Immature natural killer cell (primary cell): ENCODE measurements at regions not wholly inside any gene's neighbourhood (a gene's known extent, or its start where the extent isn't known, plus 50 kb on each side); places are given as distances from the start of the nearest gene placed in this dataset.

Experiments used
- DNase-seq, 3 donors: peaks; one replicate each; pipeline ENCODE4 v3.0.0; 2022; ENCODE audit warnings: mixed read lengths in 1 of 3
- H3K27ac Mint-ChIP-seq, 6 donors: one replicate each; pipeline ENCODE4 v1.8.0; 2020; ENCODE audit warnings: mixed read lengths in 6 of 6, mild to moderate bottlenecking in 5 of 6, inconsistent platforms in 4 of 6, moderate library complexity in 3 of 6
- H3K27me3 Mint-ChIP-seq, 3 donors: one replicate each; pipeline ENCODE4 v1.8.0; 2020 to 2021; ENCODE audit warnings: low read depth in 3 of 3, mild to moderate bottlenecking in 3 of 3, mixed read lengths in 3 of 3, moderate library complexity in 3 of 3, inconsistent platforms in 1 of 3
- H3K36me3 Mint-ChIP-seq, 3 donors: one replicate each; pipeline ENCODE4 v1.8.0; 2020; ENCODE audit warnings: mixed read lengths in 3 of 3, inconsistent platforms in 2 of 3, mild to moderate bottlenecking in 2 of 3
- H3K4me1 Mint-ChIP-seq, 2 donors: one replicate each; pipeline ENCODE4 v1.8.0; 2020; ENCODE audit warnings: inconsistent platforms in 2 of 2, mild to moderate bottlenecking in 2 of 2, mixed read lengths in 2 of 2, moderate library complexity in 1 of 2
- H3K4me3 Mint-ChIP-seq, 5 donors: one replicate each; pipeline ENCODE4 v1.8.0; 2020; ENCODE audit warnings: mild to moderate bottlenecking in 5 of 5, mixed read lengths in 5 of 5, inconsistent platforms in 3 of 5, moderate library complexity in 3 of 5
- H3K9me3 Mint-ChIP-seq, 6 donors: one replicate each; pipeline ENCODE4 v1.8.0; 2020; ENCODE audit warnings: mild to moderate bottlenecking in 6 of 6, mixed read lengths in 6 of 6, inconsistent platforms in 4 of 6, moderate library complexity in 3 of 6

DNA sequence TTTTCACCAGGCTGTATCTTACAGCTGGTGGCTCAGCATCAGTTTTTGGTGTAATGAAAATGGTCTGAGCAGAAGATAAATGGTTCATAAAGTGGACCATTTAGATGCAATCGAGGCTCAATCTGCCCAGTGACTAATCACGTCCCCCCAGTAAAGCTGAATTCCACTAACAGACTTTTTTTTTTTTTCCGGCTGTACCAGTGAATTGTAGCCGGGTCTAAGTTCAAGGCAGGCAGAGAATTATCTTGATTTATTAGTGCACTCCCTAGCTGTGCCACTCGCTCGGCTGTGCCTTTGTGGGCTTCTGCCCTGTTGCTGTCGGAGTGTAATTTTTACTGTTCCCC is 215.1 kb upstream of the POU3F3 start:
- H3K4me1 Mint-ChIP-seq, result no peaks in the 10 kb centered on the region
- H3K27me3 Mint-ChIP-seq, result peaks cover 0 to 2% (median under 1%) of the 10 kb centered on the region in 3 donors
- peaks cover 0 to 3% (median 0%) of the 10 kb centered on the region in 3 donors for H3K36me3 Mint-ChIP-seq
- no peak overlapping the region for H3K4me3 Mint-ChIP-seq
- H3K9me3 Mint-ChIP-seq, result peaks cover 0 to 4% (median under 1%) of the 10 kb centered on the region in 6 donors
- DNase-seq, result no peak
- H3K27ac Mint-ChIP-seq, result no peak overlapping the region

DNA sequence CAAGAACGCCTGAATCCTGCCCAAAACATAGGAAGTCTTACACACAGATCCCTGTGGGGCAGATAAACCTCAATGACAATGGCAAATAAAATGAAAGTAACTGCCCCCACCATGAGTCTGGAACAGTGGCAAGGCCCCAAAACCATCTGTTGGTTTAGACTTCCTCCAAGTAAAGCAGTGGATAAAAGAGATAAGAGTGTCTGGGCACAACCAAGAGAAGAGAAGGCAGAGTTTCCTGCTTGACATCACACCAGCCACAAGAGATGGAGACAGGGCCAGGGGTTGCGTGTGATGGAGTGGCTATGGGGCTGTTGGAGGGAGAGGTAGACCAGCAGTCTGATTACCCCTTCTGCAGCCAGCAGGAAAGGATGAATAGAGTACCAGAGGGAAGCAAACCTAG is 212.1 kb upstream of the POU3F3 start:
- Mint-ChIP-seq H3K36me3 (no peaks in the 10 kb centered on the region), H3K4me3 (no peak overlapping the region)
- no peak for DNase-seq

DNA sequence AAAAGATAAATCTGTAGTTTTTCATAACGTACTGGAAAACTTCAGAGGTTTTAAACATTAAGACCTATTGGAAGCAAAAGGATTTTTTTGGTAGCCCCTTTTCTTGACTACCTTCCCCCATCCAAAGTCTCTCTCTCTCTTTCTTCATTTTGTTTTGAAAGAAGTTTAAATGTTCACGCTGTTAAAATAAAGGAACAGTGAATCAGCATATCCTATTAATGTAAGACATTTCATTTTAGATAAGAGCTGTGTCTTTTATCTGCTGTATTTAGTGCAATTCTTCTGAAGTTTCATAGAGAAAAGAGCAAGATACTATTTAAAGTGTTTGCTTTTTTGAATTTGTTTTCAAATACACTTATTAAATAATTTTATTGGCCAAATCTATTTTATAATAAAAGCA is 205.5 kb upstream of the POU3F3 start:
- H3K4me1 Mint-ChIP-seq, result no peaks in the 10 kb centered on the region
- H3K9me3 Mint-ChIP-seq, result peaks cover 0 to 2% (median 0%) of the 10 kb centered on the region in 6 donors
- no peak overlapping the region for H3K27ac Mint-ChIP-seq
- peaks cover 0 to 5% (median 0%) of the 10 kb centered on the region in 3 donors for H3K27me3 Mint-ChIP-seq
- H3K36me3 Mint-ChIP-seq, result no peaks in the 10 kb centered on the region
- no peak overlapping the region for H3K4me3 Mint-ChIP-seq
- DNase-seq, result no peak

More for the DNA sequence above, 212.1 kb upstream of the POU3F3 start:
- peaks cover 0 to 2% (median 0%) of the 10 kb centered on the region in 3 donors for H3K27me3 Mint-ChIP-seq
- peak overlapping the region in 1 of 6 donors; percentile 6 for H3K27ac Mint-ChIP-seq
- H3K9me3 Mint-ChIP-seq, result no peaks in the 10 kb centered on the region
- H3K4me1 Mint-ChIP-seq, result no peaks in the 10 kb centered on the region

DNA sequence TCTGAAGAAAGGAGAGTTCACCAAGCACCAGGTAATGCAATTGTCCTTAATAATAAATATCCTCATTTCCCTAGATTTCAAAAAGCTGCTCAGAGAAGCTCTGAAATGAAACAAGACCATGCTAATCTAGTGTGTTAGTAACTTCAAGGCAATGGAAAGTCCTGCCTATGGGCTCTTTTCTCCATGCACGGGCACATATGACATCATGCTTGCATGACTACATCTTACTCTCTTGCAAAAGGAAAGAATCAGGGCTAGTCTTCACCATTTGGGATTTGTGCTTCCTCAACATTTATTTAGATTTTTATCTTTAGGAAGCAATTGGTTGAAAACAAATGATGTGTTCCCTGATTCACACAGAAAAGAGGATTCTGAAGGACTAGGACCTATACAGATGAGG is 204.0 kb upstream of the POU3F3 start:
- Mint-ChIP-seq H3K4me1 (no peaks in the 10 kb centered on the region), H3K27me3 (peaks cover 0 to 6% (median 0%) of the 10 kb centered on the region in 3 donors), H3K9me3 (peaks cover 0 to 2% (median 0%) of the 10 kb centered on the region in 6 donors), H3K4me3 (no peak overlapping the region), H3K27ac (no peak overlapping the region), H3K36me3 (no peaks in the 10 kb centered on the region)
- no peak for DNase-seq

DNA sequence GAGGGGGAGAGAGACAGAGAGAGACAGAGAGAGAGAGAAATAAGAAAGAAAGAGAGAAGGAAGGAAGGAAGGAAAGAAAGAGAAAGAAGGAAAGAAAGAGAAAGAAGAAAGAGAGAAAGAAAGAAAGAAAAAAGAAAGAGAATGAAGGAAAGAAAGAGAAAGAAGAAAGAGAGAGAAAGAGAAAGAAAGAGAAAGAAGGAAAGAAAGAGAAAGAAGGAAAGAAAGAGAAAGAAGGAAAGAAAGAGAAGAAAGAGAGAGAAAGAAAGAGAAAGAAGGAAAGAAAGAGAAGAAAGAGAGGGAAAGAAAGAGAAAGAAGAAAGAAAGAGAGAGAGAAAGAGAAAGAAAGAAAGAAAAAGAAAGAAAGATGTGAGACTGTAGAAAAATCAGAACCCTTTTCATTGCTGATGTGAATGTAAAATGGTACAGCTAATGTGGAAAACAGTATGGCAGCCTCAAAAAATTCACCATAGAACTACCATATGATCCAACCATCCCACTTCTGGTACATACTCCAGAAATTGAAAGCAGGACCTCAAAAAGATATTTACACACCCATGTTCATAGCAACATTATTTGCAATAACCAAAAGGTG is 203.4 kb upstream of the POU3F3 start:
- no peaks in the 10 kb centered on the region for H3K36me3 Mint-ChIP-seq
- peaks cover 0 to 6% (median 2%) of the 10 kb centered on the region in 3 donors for H3K27me3 Mint-ChIP-seq
- peaks cover 0 to 2% (median 0%) of the 10 kb centered on the region in 6 donors for H3K9me3 Mint-ChIP-seq
- H3K27ac Mint-ChIP-seq, result no peak overlapping the region
- no peak for DNase-seq
- no peak overlapping the region for H3K4me3 Mint-ChIP-seq
- H3K4me1 Mint-ChIP-seq, result no peaks in the 10 kb centered on the region

DNA sequence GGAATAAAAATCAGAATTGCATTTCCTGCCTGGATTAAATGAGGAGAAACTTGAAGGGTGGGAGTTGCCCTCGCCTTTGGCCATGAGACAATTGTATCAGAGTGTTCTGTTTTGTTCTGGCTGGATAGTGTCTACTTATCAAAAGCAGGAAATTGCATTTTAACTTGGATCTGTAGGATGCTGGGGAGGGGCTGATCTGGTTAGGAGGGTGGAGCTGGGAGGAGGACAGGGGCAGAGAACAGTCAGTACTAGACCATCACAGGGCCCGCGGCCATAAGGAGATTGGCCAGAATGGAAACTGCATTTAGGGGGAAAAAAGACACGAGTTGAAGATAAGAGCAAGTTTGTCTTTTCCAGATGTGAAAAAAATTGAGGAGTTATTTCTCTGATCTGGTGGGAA is 199.1 kb upstream of the POU3F3 start:
- no peak for DNase-seq
- Mint-ChIP-seq H3K9me3 (peaks cover 0 to 2% (median 0%) of the 10 kb centered on the region in 6 donors), H3K4me1 (peaks cover 11 to 16% of the 10 kb centered on the region in 2 donors), H3K27ac (no peak overlapping the region), H3K4me3 (no peak overlapping the region), H3K36me3 (no peaks in the 10 kb centered on the region), H3K27me3 (peaks cover 2 to 8% (median 3%) of the 10 kb centered on the region in 3 donors)

DNA sequence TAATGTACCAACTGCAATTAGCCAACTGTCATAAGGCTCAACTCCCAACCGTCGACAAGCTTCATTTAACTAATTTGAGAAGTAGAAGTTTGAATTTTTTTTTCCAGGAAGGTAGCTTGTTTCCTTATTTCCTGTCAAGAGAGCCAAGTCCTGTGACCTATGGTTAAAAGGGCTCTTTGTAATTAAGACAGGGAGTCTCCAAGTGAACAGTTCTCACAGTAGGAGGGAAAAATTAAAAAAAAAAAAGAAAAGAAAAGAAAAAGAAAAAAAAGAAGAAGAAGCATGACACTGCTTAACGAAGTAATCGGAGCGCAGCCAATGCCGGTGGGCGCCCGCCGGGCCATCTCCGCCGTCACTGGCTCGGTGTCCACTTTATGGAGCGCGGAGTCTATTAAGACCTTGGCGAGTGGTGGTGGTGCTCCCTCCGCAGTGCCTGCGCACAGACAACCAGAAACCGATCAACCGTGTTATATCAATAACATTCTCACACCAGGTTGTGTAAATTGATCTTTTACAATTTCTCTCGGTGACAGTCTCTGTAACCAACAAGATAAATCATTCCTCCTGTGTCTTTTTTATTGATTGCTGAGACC is 197.2 kb upstream of the POU3F3 start:
- no peaks in the 10 kb centered on the region for H3K36me3 Mint-ChIP-seq
- no peak overlapping the region for H3K4me3 Mint-ChIP-seq
- H3K4me1 Mint-ChIP-seq, result peaks cover 14 to 21% of the 10 kb centered on the region in 2 donors
- H3K9me3 Mint-ChIP-seq, result peaks cover 0 to 2% (median 0%) of the 10 kb centered on the region in 6 donors
- no peak for DNase-seq
- no peak overlapping the region for H3K27ac Mint-ChIP-seq
- H3K27me3 Mint-ChIP-seq, result peaks cover 3 to 10% (median 5%) of the 10 kb centered on the region in 3 donors

DNA sequence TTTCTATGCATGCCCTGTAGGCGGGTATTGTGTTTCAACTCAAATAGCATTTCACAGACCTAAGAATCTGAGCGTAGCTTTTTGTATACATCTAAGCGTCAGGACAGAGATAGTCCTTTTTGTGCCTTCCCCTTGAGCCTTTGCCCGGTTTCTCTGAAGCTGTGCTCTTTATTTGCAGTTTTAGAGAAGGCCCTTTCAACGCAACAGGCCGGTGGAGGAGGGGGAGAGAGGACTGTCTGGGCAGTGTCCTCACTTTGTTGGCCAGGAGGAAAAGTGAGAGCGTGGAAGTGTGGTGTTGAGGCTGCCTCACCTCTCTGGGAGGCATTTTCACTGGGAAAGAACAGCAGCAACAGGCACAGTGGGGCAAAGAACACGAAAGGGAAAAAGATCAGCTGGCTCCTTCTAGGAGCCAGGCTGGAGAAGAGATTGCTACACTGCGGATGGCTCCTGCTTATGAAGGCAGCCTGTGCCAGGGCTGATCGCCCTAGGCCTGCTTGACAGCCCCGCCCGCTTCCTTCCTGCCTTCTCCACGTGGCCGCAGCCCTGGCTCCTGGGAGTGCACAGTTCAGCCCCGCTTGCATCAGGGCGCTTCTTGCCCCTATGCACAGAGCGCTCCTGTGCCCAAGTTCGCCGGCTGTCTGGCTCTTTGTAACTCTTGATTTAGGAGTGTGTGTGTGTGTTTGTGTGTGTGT is 195.6 kb upstream of the POU3F3 start:
- DNase-seq, result peak; percentile 10 to 19 (median 12)

DNA sequence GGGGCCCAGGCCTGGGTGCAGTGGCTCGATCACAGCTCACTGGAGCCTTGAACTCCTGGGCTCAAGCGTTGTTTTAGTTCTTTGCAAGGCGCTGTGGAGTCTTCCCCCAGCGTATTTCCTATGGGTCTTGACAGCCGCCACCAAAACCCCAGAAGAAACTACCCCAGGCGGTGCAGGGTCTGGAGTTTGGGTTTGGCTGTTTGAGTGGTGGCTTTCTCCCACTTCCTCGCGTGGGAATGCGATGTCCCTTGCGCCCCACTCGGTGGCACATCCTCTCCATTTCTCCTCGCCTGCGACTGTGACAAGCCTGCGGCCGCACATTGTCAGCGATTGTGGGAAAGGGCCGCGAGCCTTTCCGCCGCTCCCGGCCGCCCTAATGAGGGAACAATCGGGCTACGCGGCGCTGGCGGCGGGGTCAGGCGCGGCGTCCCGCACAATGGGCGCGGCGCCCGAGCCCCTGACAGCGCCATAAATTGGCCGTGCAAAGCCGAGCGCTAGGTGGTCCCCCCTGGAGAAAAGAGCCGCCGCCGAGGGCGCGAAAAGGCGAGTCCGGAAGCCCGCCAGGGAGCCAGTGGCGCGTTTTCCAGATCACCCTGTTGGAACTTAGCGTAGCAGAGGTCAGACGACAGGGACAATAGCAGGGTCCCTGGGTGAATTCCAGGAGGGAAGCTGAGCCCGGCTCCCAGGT is 194.9 kb upstream of the POU3F3 start:
- Mint-ChIP-seq H3K27ac (no peak overlapping the region), H3K4me1 (peaks cover 14 to 21% of the 10 kb centered on the region in 2 donors), H3K27me3 (peaks cover 5 to 10% (median 5%) of the 10 kb centered on the region in 3 donors), H3K36me3 (no peaks in the 10 kb centered on the region), H3K4me3 (peak overlapping the region; percentile 59 to 77 (median 69)), H3K9me3 (peaks cover 0 to 2% (median 0%) of the 10 kb centered on the region in 6 donors)
- no peak for DNase-seq

More for the DNA sequence above, 195.6 kb upstream of the POU3F3 start:
- H3K27me3 Mint-ChIP-seq, result peaks cover 5 to 10% (median 5%) of the 10 kb centered on the region in 3 donors
- peak overlapping the region; percentile 59 to 77 (median 69) for H3K4me3 Mint-ChIP-seq
- H3K9me3 Mint-ChIP-seq, result peaks cover 0 to 2% (median 0%) of the 10 kb centered on the region in 6 donors
- H3K27ac Mint-ChIP-seq, result peak overlapping the region in 1 of 6 donors; percentile 67
- peaks cover 14 to 21% of the 10 kb centered on the region in 2 donors for H3K4me1 Mint-ChIP-seq
- H3K36me3 Mint-ChIP-seq, result no peaks in the 10 kb centered on the region

DNA sequence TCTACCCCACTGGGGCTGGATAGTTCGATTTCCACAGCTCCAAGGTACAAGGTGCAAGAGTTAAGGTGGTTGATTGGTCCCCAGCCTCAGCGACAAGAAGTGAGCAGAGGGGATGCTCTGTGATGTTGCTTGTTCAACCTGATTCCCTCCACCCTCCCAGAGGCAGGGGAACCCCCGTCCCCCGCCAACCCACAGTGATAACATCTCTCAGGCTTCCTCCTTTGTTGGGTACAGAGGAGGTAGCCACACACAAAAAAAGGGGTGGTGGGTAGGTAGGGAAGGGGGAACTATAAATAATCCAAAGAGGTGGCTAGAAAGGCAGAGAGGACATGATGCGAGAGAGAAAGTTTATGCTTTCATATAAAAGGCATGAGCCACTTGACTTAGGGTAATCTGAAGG is 192.9 kb upstream of the POU3F3 start:
- peaks cover 14 to 21% of the 10 kb centered on the region in 2 donors for H3K4me1 Mint-ChIP-seq
- peaks cover 5 to 8% (median 5%) of the 10 kb centered on the region in 3 donors for H3K27me3 Mint-ChIP-seq
- no peak overlapping the region for H3K27ac Mint-ChIP-seq
- peaks cover 0 to 2% (median 0%) of the 10 kb centered on the region in 6 donors for H3K9me3 Mint-ChIP-seq
- H3K4me3 Mint-ChIP-seq, result no peak overlapping the region
- no peaks in the 10 kb centered on the region for H3K36me3 Mint-ChIP-seq
- peak in 1 of 3 donors; percentile 2 for DNase-seq

DNA sequence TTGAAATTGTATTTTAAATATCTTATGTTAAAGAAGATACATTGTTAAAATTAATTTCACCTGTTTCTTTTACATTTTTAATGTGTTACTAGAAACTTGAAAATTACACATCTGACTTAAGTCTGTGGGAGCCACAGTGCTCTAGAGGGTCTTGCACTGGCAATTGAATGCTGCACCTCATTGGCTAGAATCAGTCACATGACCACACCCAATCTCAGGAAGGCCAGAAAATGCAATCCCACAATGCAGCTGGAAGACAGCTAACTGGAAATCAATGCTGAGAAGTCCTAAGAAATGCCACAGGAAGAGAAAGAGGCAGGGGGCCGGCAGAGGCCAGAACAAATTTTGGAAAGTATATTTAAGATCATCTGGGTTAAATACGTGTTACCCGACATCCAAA is 189.2 kb upstream of the POU3F3 start:
- Mint-ChIP-seq H3K27ac (no peak overlapping the region), H3K9me3 (no peaks in the 10 kb centered on the region), H3K4me3 (no peak overlapping the region), H3K27me3 (peaks cover 2 to 5% (median 5%) of the 10 kb centered on the region in 3 donors), H3K36me3 (no peaks in the 10 kb centered on the region), H3K4me1 (peaks cover 2 to 7% of the 10 kb centered on the region in 2 donors)
- no peak for DNase-seq

DNA sequence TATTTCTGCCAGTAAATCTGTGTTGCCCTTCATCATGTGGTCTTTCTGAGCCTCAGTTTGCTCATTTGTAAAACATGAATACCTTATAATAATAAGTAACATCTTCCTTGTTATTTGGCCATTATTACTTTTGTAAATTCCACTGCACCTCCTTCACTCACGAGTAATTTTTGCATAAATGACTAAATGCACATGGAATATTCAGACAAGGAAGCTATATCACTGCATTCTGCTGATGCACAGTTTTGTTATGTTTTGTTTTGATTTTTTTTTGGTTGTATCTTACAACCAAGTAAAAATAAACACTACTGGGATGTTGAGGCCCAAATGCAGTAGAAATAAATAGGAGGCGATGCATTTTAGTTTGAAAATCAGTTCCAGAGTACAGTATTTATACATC is 185.3 kb upstream of the POU3F3 start:
- H3K4me1 Mint-ChIP-seq, result no peaks in the 10 kb centered on the region
- H3K27ac Mint-ChIP-seq, result no peak overlapping the region
- H3K27me3 Mint-ChIP-seq, result peaks cover 1 to 4% (median 4%) of the 10 kb centered on the region in 3 donors
- no peak for DNase-seq
- no peak overlapping the region for H3K4me3 Mint-ChIP-seq
- no peaks in the 10 kb centered on the region for H3K9me3 Mint-ChIP-seq
- H3K36me3 Mint-ChIP-seq, result peaks cover 0 to 3% (median 0%) of the 10 kb centered on the region in 3 donors

DNA sequence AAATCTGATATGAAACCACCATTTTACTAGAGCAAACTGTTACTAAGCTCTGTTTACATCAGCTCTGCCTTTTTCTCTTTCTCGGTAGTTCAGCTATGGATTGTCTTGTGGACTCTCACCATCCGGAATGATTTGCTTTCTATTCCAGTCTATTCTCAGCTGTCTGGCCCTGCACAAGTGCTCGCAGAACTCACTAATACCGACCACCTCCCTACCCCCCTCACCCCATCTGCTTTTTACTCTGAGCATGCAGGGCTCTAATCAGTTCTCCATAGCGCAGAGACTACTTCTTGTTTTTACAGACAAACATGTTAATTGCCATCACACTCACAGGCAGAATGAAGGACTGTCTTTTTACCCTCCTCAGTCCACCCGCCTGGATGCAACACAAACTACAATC is 180.7 kb upstream of the POU3F3 start:
- Mint-ChIP-seq H3K36me3 (peaks cover 0 to 3% (median 0%) of the 10 kb centered on the region in 3 donors), H3K27me3 (peaks cover 1 to 4% (median 2%) of the 10 kb centered on the region in 3 donors), H3K4me3 (no peak overlapping the region), H3K9me3 (peaks cover 0 to 4% (median 0%) of the 10 kb centered on the region in 6 donors), H3K27ac (no peak overlapping the region), H3K4me1 (no peaks in the 10 kb centered on the region)
- no peak for DNase-seq
